ENCODE measurements at regions not wholly inside any gene's neighbourhood (a gene's known extent, or its start where the extent isn't known, plus 50 kb on each side); places are given as distances from the start of the nearest gene placed in this dataset.

DNA sequence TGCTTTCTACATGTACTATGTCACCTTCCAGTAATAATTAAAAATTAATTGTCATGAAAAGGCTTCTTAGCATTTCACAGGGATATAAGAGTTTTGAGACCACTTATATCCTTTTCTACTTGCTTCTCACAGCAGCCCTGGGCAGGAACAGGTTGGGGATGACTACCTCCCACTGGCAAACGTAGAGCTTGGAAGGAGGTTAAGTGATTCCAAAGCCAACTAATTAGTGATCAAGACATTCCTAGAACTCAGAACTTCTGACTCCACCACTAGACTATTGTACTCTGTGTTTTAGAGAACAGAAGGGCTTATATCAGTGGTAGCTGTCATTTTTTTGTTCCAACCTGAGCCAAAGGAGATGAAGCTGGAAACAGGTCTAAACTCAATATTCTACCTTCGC is 364.5 kb upstream of the BOD1L1 start:
- no peaks in the 10 kb centered on the region for H3K36me3 ChIP-seq (replicated peaks in 1 of 2; ENCODE audit: control insufficient read depth in 1 of 2, insufficient read depth in 2 of 2, low read length in 1 of 2)
- no peaks in the 10 kb centered on the region for H3K79me2 ChIP-seq (ENCODE audit: insufficient read depth)
- H3K4me3 ChIP-seq (ENCODE audit: low read depth in 2 of 2, low read length in 1 of 2), result no peak overlapping the region
- no peak for DNase-seq
- H2AFZ ChIP-seq (ENCODE audit: low read depth), result no peak overlapping the region; the same call in 1 of the 2 replicates
- TF ChIP-seq GABPA (IDR thresholded peaks at IDR 0.05; ENCODE audit: low read depth) (no peak), NFIC (IDR thresholded peaks at IDR 0.05; ENCODE audit: borderline replicate concordance) (no peak), TAF1 (IDR thresholded peaks at IDR 0.05; ENCODE audit: borderline replicate concordance, low read depth, low read length) (no peak), SIN3A (IDR thresholded peaks at IDR 0.05; ENCODE audit: borderline replicate concordance, low read depth, low read length) (no peak), TEAD4 (IDR thresholded peaks at IDR 0.05; ENCODE audit: borderline replicate concordance, insufficient read depth) (no peak), SMC3 (IDR thresholded peaks at IDR 0.05; ENCODE audit: low read depth, low read length) (no peak), YY1 (IDR thresholded peaks at IDR 0.05; ENCODE audit: low read depth) (no peak)
- TF ChIP-seq, protein P1, sequence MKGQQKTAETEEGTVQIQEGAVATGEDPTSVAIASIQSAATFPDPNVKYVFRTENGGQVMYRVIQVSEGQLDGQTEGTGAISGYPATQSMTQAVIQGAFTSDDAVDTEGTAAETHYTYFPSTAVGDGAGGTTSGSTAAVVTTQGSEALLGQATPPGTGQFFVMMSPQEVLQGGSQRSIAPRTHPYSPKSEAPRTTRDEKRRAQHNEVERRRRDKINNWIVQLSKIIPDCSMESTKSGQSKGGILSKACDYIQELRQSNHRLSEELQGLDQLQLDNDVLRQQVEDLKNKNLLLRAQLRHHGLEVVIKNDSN (IDR thresholded peaks at IDR 0.05; ENCODE audit: borderline replicate concordance, low read depth), result no peak
- TF ChIP-seq, protein P2, sequence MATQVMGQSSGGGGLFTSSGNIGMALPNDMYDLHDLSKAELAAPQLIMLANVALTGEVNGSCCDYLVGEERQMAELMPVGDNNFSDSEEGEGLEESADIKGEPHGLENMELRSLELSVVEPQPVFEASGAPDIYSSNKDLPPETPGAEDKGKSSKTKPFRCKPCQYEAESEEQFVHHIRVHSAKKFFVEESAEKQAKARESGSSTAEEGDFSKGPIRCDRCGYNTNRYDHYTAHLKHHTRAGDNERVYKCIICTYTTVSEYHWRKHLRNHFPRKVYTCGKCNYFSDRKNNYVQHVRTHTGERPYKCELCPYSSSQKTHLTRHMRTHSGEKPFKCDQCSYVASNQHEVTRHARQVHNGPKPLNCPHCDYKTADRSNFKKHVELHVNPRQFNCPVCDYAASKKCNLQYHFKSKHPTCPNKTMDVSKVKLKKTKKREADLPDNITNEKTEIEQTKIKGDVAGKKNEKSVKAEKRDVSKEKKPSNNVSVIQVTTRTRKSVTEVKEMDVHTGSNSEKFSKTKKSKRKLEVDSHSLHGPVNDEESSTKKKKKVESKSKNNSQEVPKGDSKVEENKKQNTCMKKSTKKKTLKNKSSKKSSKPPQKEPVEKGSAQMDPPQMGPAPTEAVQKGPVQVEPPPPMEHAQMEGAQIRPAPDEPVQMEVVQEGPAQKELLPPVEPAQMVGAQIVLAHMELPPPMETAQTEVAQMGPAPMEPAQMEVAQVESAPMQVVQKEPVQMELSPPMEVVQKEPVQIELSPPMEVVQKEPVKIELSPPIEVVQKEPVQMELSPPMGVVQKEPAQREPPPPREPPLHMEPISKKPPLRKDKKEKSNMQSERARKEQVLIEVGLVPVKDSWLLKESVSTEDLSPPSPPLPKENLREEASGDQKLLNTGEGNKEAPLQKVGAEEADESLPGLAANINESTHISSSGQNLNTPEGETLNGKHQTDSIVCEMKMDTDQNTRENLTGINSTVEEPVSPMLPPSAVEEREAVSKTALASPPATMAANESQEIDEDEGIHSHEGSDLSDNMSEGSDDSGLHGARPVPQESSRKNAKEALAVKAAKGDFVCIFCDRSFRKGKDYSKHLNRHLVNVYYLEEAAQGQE (IDR thresholded peaks at IDR 0.05; ENCODE audit: low read depth, low read length), result no peak
- TF ChIP-seq, protein P3, sequence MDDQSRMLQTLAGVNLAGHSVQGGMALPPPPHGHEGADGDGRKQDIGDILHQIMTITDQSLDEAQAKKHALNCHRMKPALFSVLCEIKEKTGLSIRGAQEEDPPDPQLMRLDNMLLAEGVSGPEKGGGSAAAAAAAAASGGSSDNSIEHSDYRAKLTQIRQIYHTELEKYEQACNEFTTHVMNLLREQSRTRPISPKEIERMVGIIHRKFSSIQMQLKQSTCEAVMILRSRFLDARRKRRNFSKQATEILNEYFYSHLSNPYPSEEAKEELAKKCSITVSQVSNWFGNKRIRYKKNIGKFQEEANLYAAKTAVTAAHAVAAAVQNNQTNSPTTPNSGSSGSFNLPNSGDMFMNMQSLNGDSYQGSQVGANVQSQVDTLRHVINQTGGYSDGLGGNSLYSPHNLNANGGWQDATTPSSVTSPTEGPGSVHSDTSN (IDR thresholded peaks at IDR 0.05), result no peak
- TF ChIP-seq, protein P4, sequence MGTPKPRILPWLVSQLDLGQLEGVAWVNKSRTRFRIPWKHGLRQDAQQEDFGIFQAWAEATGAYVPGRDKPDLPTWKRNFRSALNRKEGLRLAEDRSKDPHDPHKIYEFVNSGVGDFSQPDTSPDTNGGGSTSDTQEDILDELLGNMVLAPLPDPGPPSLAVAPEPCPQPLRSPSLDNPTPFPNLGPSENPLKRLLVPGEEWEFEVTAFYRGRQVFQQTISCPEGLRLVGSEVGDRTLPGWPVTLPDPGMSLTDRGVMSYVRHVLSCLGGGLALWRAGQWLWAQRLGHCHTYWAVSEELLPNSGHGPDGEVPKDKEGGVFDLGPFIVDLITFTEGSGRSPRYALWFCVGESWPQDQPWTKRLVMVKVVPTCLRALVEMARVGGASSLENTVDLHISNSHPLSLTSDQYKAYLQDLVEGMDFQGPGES (IDR thresholded peaks at IDR 0.05; ENCODE audit: low read depth, low read length), result no peak
- no peaks in the 10 kb centered on the region for H3K9me2 ChIP-seq
- H3K4me2 ChIP-seq, result no peak overlapping the region
- no peak overlapping the region for H3K9ac ChIP-seq
- H3K27ac ChIP-seq (ENCODE audit: low read depth in 2 of 2, low read length in 1 of 2), result no peak overlapping the region
- H3F3A ChIP-seq (replicated peaks; ENCODE audit: insufficient read depth), result peaks cover 18% of the 10 kb centered on the region
- H4K20me1 ChIP-seq (ENCODE audit: insufficient read depth), result no peaks in the 10 kb centered on the region
- 85% methylated on average over 2 of the region's 2 CpGs for WGBS (ENCODE audit: low lambda C conversion rate)
- H3K4me1 ChIP-seq (ENCODE audit: control insufficient read depth in 1 of 2, insufficient read depth in 2 of 2, low read depth in 1 of 2, low read length in 1 of 2), result peaks cover 5 to 36% of the 10 kb centered on the region in 2 experiments
- POLR2A ChIA-PET, result no interaction called here
- CTCF ChIA-PET, result no interaction called here
- H3K9me3 ChIP-seq, result no peaks in the 10 kb centered on the region
- H3K27me3 ChIP-seq (ENCODE audit: insufficient read depth), result no peaks in the 10 kb centered on the region

Data from SK-N-SH (cell line).